Heart left ventricle (tissue), 16 donors: ENCODE measurements at regions not wholly inside any gene's neighbourhood (a gene's known extent, or its start where the extent isn't known, plus 50 kb on each side); places are given as distances from the start of the nearest gene placed in this dataset.

ENCODE experiments used
- ATAC-seq, 4 donors: fragments of 200-7000 bp; cut with Tn5 transposase; one replicate each; pipeline ENCODE4 v1.9.1; 2020 to 2022; ENCODE audit warnings: moderate library complexity in 4 of 4, mild to moderate bottlenecking in 3 of 4, moderate number of reproducible peaks in 1 of 4
- DNase-seq, 5 donors: peaks; one replicate each; pipeline ENCODE4 v3.0.0-alpha.2; 2020
- H3K27ac ChIP-seq, 12 donors: fragments of 200-600 bp; sonication (generic) in 4 of 12; one replicate each; pipeline versions ENCODE4 v1.5.0 to v1.8.0; 2016 to 2022; ENCODE audit warnings: mild to moderate bottlenecking in 2 of 12
- H3K27me3 ChIP-seq, 9 donors: fragments of 200-600 bp; sonication (generic) in 2 of 9; one replicate each; pipeline versions ENCODE4 v1.5.1 to v1.8.0; 2016 to 2022; ENCODE audit warnings: mild to moderate bottlenecking in 3 of 9
- H3K36me3 ChIP-seq, 9 donors: fragments of 200-600 bp; sonication (generic) in 2 of 9; one replicate each; pipeline versions ENCODE4 v1.5.0 to v1.8.0; 2018 to 2022; ENCODE audit warnings: mild to moderate bottlenecking in 2 of 9
- H3K4me1 ChIP-seq, 12 donors: fragments of 200-600 bp; sonication (generic) in 4 of 12; one replicate each; pipeline versions ENCODE4 v1.5.0 to v1.8.0; 2016 to 2022; ENCODE audit warnings: mild to moderate bottlenecking in 3 of 12
- H3K4me3 ChIP-seq, 12 donors: fragments of 200-600 bp; sonication (generic) in 4 of 12; one replicate each; pipeline versions ENCODE4 v1.5.0 to v1.8.0; 2017 to 2022; ENCODE audit warnings: mild to moderate bottlenecking in 9 of 12, moderate library complexity in 4 of 12
- H3K9me3 ChIP-seq, 12 donors: fragments of 200-600 bp; sonication (generic) in 4 of 12; one replicate each; pipeline versions ENCODE4 v1.5.0 to v1.8.0; 2016 to 2022; ENCODE audit warnings: mild to moderate bottlenecking in 1 of 12
- CTCF ChIP-seq, 12 donors: fragments of 200-600 bp; sonication (generic) in 4 of 12; IDR thresholded peaks; one replicate each; pipeline versions ENCODE4 v1.5.0 to v1.8.0; 2018 to 2022; ENCODE audit warnings: antibody characterized with exemption in 12 of 12, mild to moderate bottlenecking in 5 of 12
- POLR2A ChIP-seq, 2 donors: fragments of 450-650 bp; IDR thresholded peaks; one replicate each; pipeline ENCODE4 v1.6.1; 2017; ENCODE audit warnings: antibody characterized with exemption in 2 of 2, mild to moderate bottlenecking in 2 of 2, moderate library complexity in 2 of 2
- WGBS, 4 donors: extraction: QIAGEN DNeasy Blood & Tissue Kit in 2 of 4; methylation state at CpG; one replicate each; pipeline versions ENCODE4 v1.1.5 to v1.1.7; 2013 to 2018; 5-methylcytosine and 5-hydroxymethylcytosine counted together
- intact Hi-C, 10 donors: fragments of 100-400 bp; cut with DNase I; formaldehyde crosslinking; loops; one replicate each; pipeline versions ENCODE4 v1.11.1 to v1.14.2; 2022
- donor health status: ischemic (EF 13 %, LVEDD 7.1; RV severe dilation, severe dysfunction).
- donor health status: healthy with polysubstance abuse.
- donor health status: DM: no; HTN: yes; CAD: no.
- donor health status: DM: no; HTN: no; CAD: no.
- donor health status: ischemic (EF 25% LVEDD 6.9; RV normal size, moderate dysfunction).
- donor health status: ischemic (EF 25% LVEDD 5.7; RV mildly dilated, moderate dysfunction).
- donor health status: healthy.
- donor health status: DM: yes; HTN: yes; CAD: no.
- donor health status: ischemic (EF 35%, LVEDD 5.7; RV mildly dilated, moderate dysfunction).
- donor health status: nonischemic (EF 11% LVEDD 7.7; RV severe dilation, severe dysfunction).
- donor health status: DM: yes; HTN: yes; CAD: no.
- donor health status: PGD.
- donor health status: ischemic (EF 29% LVEDD 5.4; RV normal size, mild dysfunction).
- donor health status: nonischemic (EF 23%, LVEDD 6.1; RV moderate dilation, normal function).

- Histone ChIP-seq H3K27me3 (no peaks in the 10 kb centered on the region), H3K4me1 (no peaks in the 10 kb centered on the region), H3K9me3 (no peaks in the 10 kb centered on the region), H3K4me3 (no peak overlapping the region), H3K36me3 (no peaks in the 10 kb centered on the region), H3K27ac (no peak overlapping the region)
- DNase-seq (no peak), ATAC-seq (no peak)
- no peak for TF ChIP-seq CTCF (IDR thresholded peaks at IDR 0.05)
- no peak for TF ChIP-seq POLR2A (IDR thresholded peaks at IDR 0.05)
- WGBS, 4 donors, result 84 to 88% (median 87%) methylated on average over 4 of the region's 4 CpGs
- intact Hi-C loops, result loop anchor here in 4 of 10 donors (10.0 kb wide), 4 partner anchors 393 to 967 kb away; no protein-coding TSS in a partner anchor
These were observed 87.5 kb upstream of the CDIN1 start for GRCh38 chr15:36491912-36492311.

- intact Hi-C loops, result loop anchor here in 4 of 10 donors (10.0 kb wide), 4 partner anchors 389 to 971 kb away; no protein-coding TSS in a partner anchor
- WGBS, 4 donors, result 85 to 88% (median 86%) methylated on average over 9 of the region's 9 CpGs
- no peak for DNase-seq
These were observed 83.9 kb upstream of the CDIN1 start for GRCh38 chr15:36495456-36495991.

GRCh38 chr15:36497901-36498300 is 81.5 kb upstream of the CDIN1 start:
- WGBS, 4 donors, result 56 to 67% (median 63%) methylated on average over 4 of the region's 4 CpGs
- Histone ChIP-seq H3K27me3 (no peaks in the 10 kb centered on the region), H3K4me3 (no peak overlapping the region), H3K9me3 (no peaks in the 10 kb centered on the region), H3K36me3 (no peaks in the 10 kb centered on the region), H3K27ac (no peak overlapping the region), H3K4me1 (peaks cover 0 to 15% (median 2%) of the 10 kb centered on the region in 12 donors)
- ATAC-seq, result no peak
- no peak for TF ChIP-seq CTCF (IDR thresholded peaks at IDR 0.05)
- TF ChIP-seq POLR2A (IDR thresholded peaks at IDR 0.05), result no peak
- DNase-seq, result no peak
- intact Hi-C loops, result loop anchor here in 4 of 10 donors (10.0 kb wide), 4 partner anchors 387 to 973 kb away; no protein-coding TSS in a partner anchor

More at GRCh38 chr15:36495456-36495991, 83.9 kb upstream of the CDIN1 start:
- no peak for TF ChIP-seq CTCF (IDR thresholded peaks at IDR 0.05)
- TF ChIP-seq POLR2A (IDR thresholded peaks at IDR 0.05), result no peak
- H3K27ac ChIP-seq, result no peak overlapping the region
- no peak overlapping the region for H3K4me3 ChIP-seq
- H3K27me3 ChIP-seq, result no peaks in the 10 kb centered on the region
- H3K36me3 ChIP-seq, result no peaks in the 10 kb centered on the region
- no peaks in the 10 kb centered on the region for H3K9me3 ChIP-seq
- H3K4me1 ChIP-seq, result peaks cover 0 to 15% (median 0%) of the 10 kb centered on the region in 12 donors
- no peak for ATAC-seq

GRCh38 chr15:36498401-36498800 is 81.0 kb upstream of the CDIN1 start:
- no peak for ATAC-seq
- TF ChIP-seq CTCF (IDR thresholded peaks at IDR 0.05) (no peak), POLR2A (IDR thresholded peaks at IDR 0.05) (no peak)
- Histone ChIP-seq H3K4me3 (no peak overlapping the region), H3K27ac (no peak overlapping the region), H3K36me3 (no peaks in the 10 kb centered on the region), H3K9me3 (no peaks in the 10 kb centered on the region), H3K27me3 (no peaks in the 10 kb centered on the region), H3K4me1 (peaks cover 0 to 15% (median 2%) of the 10 kb centered on the region in 12 donors)
- WGBS, 4 donors, result 86 to 90% (median 88%) methylated on average over 4 of the region's 4 CpGs
- DNase-seq, result no peak
- intact Hi-C loops, result loop anchor here in 4 of 10 donors (10.0 kb wide), 4 partner anchors 386 to 974 kb away; no protein-coding TSS in a partner anchor
